ENCODE measurements at regions not wholly inside any gene's neighbourhood (a gene's known extent, or its start where the extent isn't known, plus 50 kb on each side); places are given as distances from the start of the nearest gene placed in this dataset.

- TF ChIP-seq POLR2A (IDR thresholded peaks at IDR 0.05; ENCODE audit: low read depth, low read length) (no peak), CTCF (conservative IDR thresholded peaks at IDR 0.05; ENCODE audit: low read depth, low read length) (no peak), CEBPB (IDR thresholded peaks at IDR 0.05; ENCODE audit: low read depth, low read length) (no peak), ELK1 (IDR thresholded peaks at IDR 0.05; ENCODE audit: borderline replicate concordance, low read depth, low read length) (no peak), USF2 (IDR thresholded peaks at IDR 0.05; ENCODE audit: low read depth, low read length) (no peak), CHD1 (IDR thresholded peaks at IDR 0.05; ENCODE audit: low read depth, low read length) (no peak), FOS (IDR thresholded peaks at IDR 0.05; ENCODE audit: low read depth, low read length) (no peak), RCOR1 (IDR thresholded peaks at IDR 0.05; ENCODE audit: insufficient replicate concordance, low read length) (no peak), MAFK (IDR thresholded peaks at IDR 0.05; ENCODE audit: low read depth, low read length) (no peak), RAD21 (IDR thresholded peaks at IDR 0.05; ENCODE audit: low read length) (no peak)
Measured at GRCh38 chr1:114316204-114316603, 162.5 kb upstream of the SYT6 start.

Measured in IMR-90 (cell line).